ENCODE measurements at regions not wholly inside any gene's neighbourhood (a gene's known extent, or its start where the extent isn't known, plus 50 kb on each side); places are given as distances from the start of the nearest gene placed in this dataset.

- no peak for TF ChIP-seq CTCF (conservative IDR thresholded peaks at IDR 0.05; ENCODE audit: low read length)
- no peak for TF ChIP-seq EZH2phosphoT487 (IDR thresholded peaks at IDR 0.05; ENCODE audit: borderline replicate concordance, low read depth, low read length)
Observed at GRCh38 chr15:69565066-69565655, 112.5 kb downstream of the RPLP1 start.
